Stimulated activated CD4-positive, alpha-beta T cell treated with anti-CD3 and anti-CD28 coated beads, Interleukin-1b, Interleukin-23, amount 100 ng/mL, for 1 hour (primary cell): ENCODE measurements at regions not wholly inside any gene's neighbourhood (a gene's known extent, or its start where the extent isn't known, plus 50 kb on each side); places are given as distances from the start of the nearest gene placed in this dataset.

Source experiments
- DNase-seq, 2 donors: peaks; one replicate each; pipeline ENCODE4 v3.0.0-alpha.2; 2020; ENCODE audit warnings: low read depth in 2 of 2

- no peak for DNase-seq
Measured at GRCh38 chr10:130371156-130371555, 235.0 kb downstream of the GLRX3 start.

GRCh38 chr10:130371666-130372065 lies 235.5 kb downstream of the GLRX3 start:
- DNase-seq = no peak

GRCh38 chr10:130372222-130372621 lies 236.0 kb downstream of the GLRX3 start:
- DNase-seq = no peak

- DNase-seq = no peak
Measured at GRCh38 chr10:130372866-130373265, 236.7 kb downstream of the GLRX3 start.

GRCh38 chr10:130377986-130378540 lies 241.9 kb downstream of the GLRX3 start:
- DNase-seq = no peak

- no peak for DNase-seq
Measured at GRCh38 chr10:130378556-130379400, 242.6 kb downstream of the GLRX3 start.

- DNase-seq = no peak
Measured at GRCh38 chr10:130380056-130380455, 243.9 kb downstream of the GLRX3 start.

- no peak for DNase-seq
Measured at GRCh38 chr10:130382031-130382430, 245.8 kb downstream of the GLRX3 start.

GRCh38 chr10:130387936-130388580 lies 251.9 kb downstream of the GLRX3 start:
- DNase-seq = no peak

- DNase-seq = no peak
Measured at GRCh38 chr10:130388746-130389145, 252.6 kb downstream of the GLRX3 start.

GRCh38 chr10:130389906-130390305 lies 253.7 kb downstream of the GLRX3 start:
- DNase-seq = no peak

GRCh38 chr10:130392031-130392430 lies 255.8 kb downstream of the GLRX3 start:
- no peak for DNase-seq

GRCh38 chr10:130393342-130393741 lies 257.2 kb downstream of the GLRX3 start:
- no peak for DNase-seq

GRCh38 chr10:130394832-130395231 lies 258.6 kb downstream of the GLRX3 start:
- no peak for DNase-seq

GRCh38 chr10:130395248-130395936 lies 259.2 kb downstream of the GLRX3 start:
- no peak for DNase-seq

- DNase-seq = no peak
Measured at GRCh38 chr10:130396044-130396443, 259.9 kb downstream of the GLRX3 start.

GRCh38 chr10:130398090-130398994 lies 262.2 kb downstream of the GLRX3 start:
- no peak for DNase-seq

GRCh38 chr10:130399425-130399950 lies 263.3 kb downstream of the GLRX3 start:
- DNase-seq = no peak

- no peak for DNase-seq
Measured at GRCh38 chr10:130400890-130401289, 264.7 kb downstream of the GLRX3 start.

GRCh38 chr10:130401860-130402765 lies 265.9 kb downstream of the GLRX3 start:
- no peak for DNase-seq
